ENCODE measurements at regions not wholly inside any gene's neighbourhood (a gene's known extent, or its start where the extent isn't known, plus 50 kb on each side); places are given as distances from the start of the nearest gene placed in this dataset.

DNA sequence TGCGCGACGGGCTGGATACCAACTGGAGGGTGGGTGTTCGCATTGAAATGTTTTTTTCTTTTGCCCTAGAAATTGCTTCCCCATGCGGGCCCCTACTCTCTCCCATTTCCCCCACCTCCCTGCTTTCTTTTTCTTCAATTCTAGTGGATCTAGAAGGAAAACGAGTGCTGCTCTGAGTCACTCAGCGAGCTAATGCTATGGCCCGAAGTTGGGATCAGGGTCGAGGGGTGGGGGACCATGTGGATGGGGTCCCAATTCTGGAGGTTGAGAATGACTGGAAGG lies 71.5 kb downstream of the SOX4 start:
- no peaks in the 10 kb centered on the region for H3K9me2 ChIP-seq (replicated peaks; ENCODE audit: control insufficient read depth, low read length)
- no peaks in the 10 kb centered on the region for H3K4me1 ChIP-seq (ENCODE audit: control insufficient read depth, low read length)
- no peak overlapping the region for H3K4me3 ChIP-seq (ENCODE audit: low read length)
- H3K9me3 ChIP-seq (ENCODE audit: control insufficient read depth, insufficient read depth, low read length) = no peaks in the 10 kb centered on the region
- H3K79me2 ChIP-seq (ENCODE audit: control insufficient read depth, low read length) = no peaks in the 10 kb centered on the region
- TF ChIP-seq, protein P1, sequence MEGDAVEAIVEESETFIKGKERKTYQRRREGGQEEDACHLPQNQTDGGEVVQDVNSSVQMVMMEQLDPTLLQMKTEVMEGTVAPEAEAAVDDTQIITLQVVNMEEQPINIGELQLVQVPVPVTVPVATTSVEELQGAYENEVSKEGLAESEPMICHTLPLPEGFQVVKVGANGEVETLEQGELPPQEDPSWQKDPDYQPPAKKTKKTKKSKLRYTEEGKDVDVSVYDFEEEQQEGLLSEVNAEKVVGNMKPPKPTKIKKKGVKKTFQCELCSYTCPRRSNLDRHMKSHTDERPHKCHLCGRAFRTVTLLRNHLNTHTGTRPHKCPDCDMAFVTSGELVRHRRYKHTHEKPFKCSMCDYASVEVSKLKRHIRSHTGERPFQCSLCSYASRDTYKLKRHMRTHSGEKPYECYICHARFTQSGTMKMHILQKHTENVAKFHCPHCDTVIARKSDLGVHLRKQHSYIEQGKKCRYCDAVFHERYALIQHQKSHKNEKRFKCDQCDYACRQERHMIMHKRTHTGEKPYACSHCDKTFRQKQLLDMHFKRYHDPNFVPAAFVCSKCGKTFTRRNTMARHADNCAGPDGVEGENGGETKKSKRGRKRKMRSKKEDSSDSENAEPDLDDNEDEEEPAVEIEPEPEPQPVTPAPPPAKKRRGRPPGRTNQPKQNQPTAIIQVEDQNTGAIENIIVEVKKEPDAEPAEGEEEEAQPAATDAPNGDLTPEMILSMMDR (IDR thresholded peaks at IDR 0.05; ENCODE audit: low read depth, low read length, poor library complexity, severe bottlenecking) = no peak
- no peak for TF ChIP-seq EZH2phosphoT487 (IDR thresholded peaks at IDR 0.05; ENCODE audit: borderline replicate concordance, low read length)
- H4K20me1 ChIP-seq (ENCODE audit: control insufficient read depth, insufficient read depth, low read depth, low read length) = no peaks in the 10 kb centered on the region
- H3K27ac ChIP-seq (ENCODE audit: low read depth, low read length) = no peak overlapping the region
- no peaks in the 10 kb centered on the region for H3F3A ChIP-seq (ENCODE audit: control insufficient read depth, insufficient read depth)
- no peak overlapping the region for H3K4me2 ChIP-seq (ENCODE audit: low read length)
- H3K36me3 ChIP-seq (ENCODE audit: control insufficient read depth, low read length) = no peaks in the 10 kb centered on the region
- peaks cover 23% of the 10 kb centered on the region for H3K27me3 ChIP-seq (ENCODE audit: control insufficient read depth, low read length)

DNA sequence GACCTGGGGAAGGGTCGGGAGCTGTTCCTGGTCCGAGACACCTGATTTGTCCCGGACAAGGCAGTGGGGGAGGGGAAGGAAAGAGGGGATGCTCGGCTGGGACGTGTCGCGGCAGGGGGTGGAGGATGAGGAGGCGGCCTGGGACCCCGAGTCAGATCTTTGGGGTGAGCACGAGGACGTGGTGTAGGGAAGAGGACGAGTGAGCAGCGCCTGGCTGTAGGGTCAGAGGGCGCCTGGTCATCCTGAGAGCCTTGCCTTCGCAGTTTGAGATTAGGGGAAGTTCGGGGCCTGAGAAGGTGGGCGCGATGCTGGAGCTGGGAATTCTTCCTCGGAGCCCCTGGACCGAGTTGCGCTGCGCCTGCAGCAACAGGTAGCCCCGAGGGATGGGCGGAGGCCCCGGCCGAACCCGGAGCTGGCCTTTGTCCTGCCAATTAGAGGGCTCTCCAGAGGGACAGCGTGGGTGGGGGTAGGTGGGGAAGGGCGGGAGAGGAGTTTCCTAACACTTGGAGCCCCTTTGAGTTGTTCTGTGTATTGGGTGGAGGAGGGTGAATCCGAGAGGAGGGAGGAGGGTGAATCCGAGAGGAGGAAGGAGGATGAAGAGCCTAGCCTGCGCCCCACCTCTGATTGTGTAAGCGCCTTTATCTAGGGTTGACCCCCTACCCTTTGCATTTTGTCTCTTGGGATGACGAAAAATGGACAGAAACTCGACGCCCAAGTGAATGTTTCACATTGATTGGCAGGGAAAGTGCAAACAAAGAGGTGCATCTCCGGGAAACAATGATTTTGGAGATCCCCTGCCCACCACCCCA lies 72.0 kb downstream of the SOX4 start:
- Histone ChIP-seq H3K9me3 (ENCODE audit: control insufficient read depth, insufficient read depth, low read length) (no peaks in the 10 kb centered on the region), H3K9me2 (replicated peaks; ENCODE audit: control insufficient read depth, low read length) (no peaks in the 10 kb centered on the region), H4K20me1 (ENCODE audit: control insufficient read depth, insufficient read depth, low read depth, low read length) (no peaks in the 10 kb centered on the region), H3K36me3 (ENCODE audit: control insufficient read depth, low read length) (no peaks in the 10 kb centered on the region), H3F3A (ENCODE audit: control insufficient read depth, insufficient read depth) (no peaks in the 10 kb centered on the region), H3K79me2 (ENCODE audit: control insufficient read depth, low read length) (no peaks in the 10 kb centered on the region), H3K4me3 (ENCODE audit: low read length) (no peak overlapping the region), H3K27ac (ENCODE audit: low read depth, low read length) (no peak overlapping the region), H3K4me1 (ENCODE audit: control insufficient read depth, low read length) (no peaks in the 10 kb centered on the region), H3K4me2 (ENCODE audit: low read length) (no peak overlapping the region), H3K27me3 (ENCODE audit: control insufficient read depth, low read length) (peaks cover 23% of the 10 kb centered on the region)
- TF ChIP-seq, protein P1 (IDR thresholded peaks at IDR 0.05; ENCODE audit: low read depth, low read length, poor library complexity, severe bottlenecking) = no peak
- no peak for TF ChIP-seq EZH2phosphoT487 (IDR thresholded peaks at IDR 0.05; ENCODE audit: borderline replicate concordance, low read length)

GRCh38 chr6:21666201-21666691 lies 72.7 kb downstream of the SOX4 start:
- H3K9me2 ChIP-seq (replicated peaks; ENCODE audit: control insufficient read depth, low read length) = no peaks in the 10 kb centered on the region
- no peaks in the 10 kb centered on the region for H3K4me1 ChIP-seq (ENCODE audit: control insufficient read depth, low read length)
- H3K4me3 ChIP-seq (ENCODE audit: low read length) = no peak overlapping the region
- H3K9me3 ChIP-seq (ENCODE audit: control insufficient read depth, insufficient read depth, low read length) = no peaks in the 10 kb centered on the region
- no peaks in the 10 kb centered on the region for H3K79me2 ChIP-seq (ENCODE audit: control insufficient read depth, low read length)
- no peaks in the 10 kb centered on the region for H4K20me1 ChIP-seq (ENCODE audit: control insufficient read depth, insufficient read depth, low read depth, low read length)
- H3K4me2 ChIP-seq (ENCODE audit: low read length) = no peak overlapping the region
- no peaks in the 10 kb centered on the region for H3K36me3 ChIP-seq (ENCODE audit: control insufficient read depth, low read length)
- H3K27me3 ChIP-seq (ENCODE audit: control insufficient read depth, low read length) = peaks cover 23% of the 10 kb centered on the region
- H3K27ac ChIP-seq (ENCODE audit: low read depth, low read length) = no peak overlapping the region
- no peaks in the 10 kb centered on the region for H3F3A ChIP-seq (ENCODE audit: control insufficient read depth, insufficient read depth)
- TF ChIP-seq, protein P1 (IDR thresholded peaks at IDR 0.05; ENCODE audit: low read depth, low read length, poor library complexity, severe bottlenecking) = no peak
- TF ChIP-seq EZH2phosphoT487 (IDR thresholded peaks at IDR 0.05; ENCODE audit: borderline replicate concordance, low read length) = no peak

All from DOHH2 (cell line).